GM18517 (cell line): ENCODE measurements at regions not wholly inside any gene's neighbourhood (a gene's known extent, or its start where the extent isn't known, plus 50 kb on each side); places are given as distances from the start of the nearest gene placed in this dataset.

Experiments
- ATAC-seq: cut with Tn5 transposase; IDR thresholded peaks from one replicate; pipeline ENCODE4 v1.9.1; 2021; ENCODE audit warnings: mild to moderate bottlenecking, moderate library complexity; ENCODE audit not compliant: unreplicated experiment

DNA sequence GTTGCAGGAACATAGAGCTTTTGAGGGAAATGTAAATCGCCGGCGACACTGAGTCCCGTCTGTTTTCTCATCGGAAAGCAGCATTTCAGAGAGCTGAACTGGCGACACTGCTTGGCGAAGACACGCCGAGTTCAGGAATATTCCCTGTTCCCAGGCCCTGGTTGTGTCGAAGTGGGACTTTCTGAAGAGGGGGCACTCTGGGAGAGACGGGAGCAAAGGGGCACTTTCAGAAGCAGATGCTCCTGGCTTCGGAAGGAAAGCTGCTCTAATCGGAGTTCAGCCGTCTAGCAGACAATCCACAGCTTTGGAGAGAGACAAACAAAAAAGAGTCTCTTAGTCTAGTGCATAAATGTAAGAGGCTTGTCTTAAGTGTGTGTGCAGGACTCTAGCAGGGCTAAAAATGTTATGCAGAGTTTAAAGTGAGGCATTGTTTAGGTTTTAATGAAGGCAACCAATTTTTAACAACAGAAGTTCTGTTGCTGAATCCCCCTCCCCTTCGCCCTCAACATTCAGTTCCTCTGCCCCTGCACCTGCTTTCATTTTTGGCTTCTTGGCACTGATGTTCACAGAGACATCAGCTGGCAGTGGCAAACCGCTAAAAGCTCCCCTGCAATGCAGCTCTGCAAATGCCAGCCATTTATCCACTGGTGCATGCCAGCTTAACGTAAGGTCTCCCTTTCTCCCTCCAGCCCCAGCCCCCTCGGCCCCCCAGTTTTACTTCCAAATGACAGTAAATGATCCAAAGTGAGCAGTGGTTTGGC lies 289.5 kb upstream of the MPDZ start:
- ATAC-seq: no peak

- ATAC-seq: no peak
Observed at GRCh38 chr9:13568405-13568804, 288.9 kb upstream of the MPDZ start.

GRCh38 chr9:13567833-13568232 lies 288.3 kb upstream of the MPDZ start:
- no peak for ATAC-seq

DNA sequence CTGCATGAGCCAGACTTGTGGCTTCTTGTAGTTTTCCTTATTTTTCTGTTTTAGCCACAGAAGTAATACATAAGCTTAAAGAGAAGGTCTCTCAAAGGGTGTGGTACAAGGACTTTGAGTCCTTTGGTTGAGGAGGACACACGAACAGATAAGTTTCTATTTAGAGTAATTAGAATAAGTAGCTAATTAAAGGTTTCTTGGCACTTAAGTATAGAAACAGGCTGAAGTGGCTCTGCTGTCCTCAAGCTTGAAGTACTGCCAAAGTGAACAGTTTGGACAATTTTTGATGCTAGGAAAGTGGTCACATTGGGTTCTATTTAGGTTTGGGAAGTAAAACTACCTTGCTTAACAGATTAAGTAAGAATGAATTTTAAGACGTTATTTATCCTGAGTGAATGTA lies 278.3 kb upstream of the MPDZ start:
- no peak for ATAC-seq

DNA sequence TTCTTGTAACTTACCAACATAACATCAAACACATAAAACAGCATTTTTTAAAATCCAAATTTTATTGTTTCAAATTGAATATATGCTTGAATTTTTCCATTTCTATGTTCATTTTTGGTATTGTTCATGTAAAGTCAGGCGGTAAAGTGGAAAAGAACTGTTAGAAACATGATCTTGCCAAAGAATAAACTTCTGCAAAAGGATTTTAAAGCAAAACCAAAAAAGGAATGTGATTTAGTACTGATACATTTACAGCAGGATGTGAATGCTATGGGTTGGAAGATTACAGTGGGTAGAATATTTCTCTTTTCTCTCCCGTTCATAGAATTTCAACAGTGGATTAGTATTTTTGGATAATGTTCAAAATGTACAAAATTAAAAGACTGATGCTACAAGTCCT lies 277.2 kb upstream of the MPDZ start:
- no peak for ATAC-seq

DNA sequence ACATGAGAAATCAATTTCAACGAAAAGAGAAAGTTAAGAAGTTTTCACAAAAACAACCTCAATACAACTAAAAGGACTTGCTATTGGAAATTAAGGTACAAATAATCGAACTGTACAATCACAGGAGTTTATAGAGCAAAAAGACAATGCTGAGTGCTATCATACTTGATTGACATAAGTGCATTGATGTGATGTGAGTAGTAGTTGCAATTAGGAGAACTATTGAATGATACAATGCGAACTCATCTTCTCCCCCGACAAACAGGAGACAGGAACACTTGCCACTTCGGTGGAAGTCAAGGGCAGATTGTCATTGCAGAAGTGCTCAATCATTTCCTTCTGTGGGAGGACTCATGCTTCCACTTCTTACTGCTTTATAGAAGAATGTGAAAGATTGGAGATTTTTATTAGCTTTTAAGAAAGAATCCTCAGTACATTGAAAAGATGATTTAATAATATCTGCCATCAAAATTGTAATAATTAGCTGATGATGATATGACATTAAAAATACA lies 276.6 kb upstream of the MPDZ start:
- ATAC-seq: no peak

DNA sequence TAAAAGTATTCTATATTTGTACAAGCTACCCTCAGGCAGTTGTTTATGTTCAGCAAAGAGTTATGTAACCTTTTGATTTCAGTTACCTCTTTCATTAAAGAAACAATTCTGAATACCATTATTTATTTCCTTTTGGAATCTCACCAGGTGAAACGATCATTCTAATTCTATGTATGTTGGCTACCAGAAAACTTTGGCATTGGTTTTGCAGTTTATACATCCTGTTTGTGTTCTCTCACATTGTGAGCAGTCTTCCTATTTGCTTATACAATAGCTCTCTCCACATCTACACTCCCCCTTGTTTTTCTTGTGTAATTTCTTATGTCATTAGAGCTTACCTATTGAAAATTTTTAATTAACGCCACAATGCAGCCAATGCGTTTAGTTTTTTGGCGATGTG lies 276.0 kb upstream of the MPDZ start:
- no peak for ATAC-seq

DNA sequence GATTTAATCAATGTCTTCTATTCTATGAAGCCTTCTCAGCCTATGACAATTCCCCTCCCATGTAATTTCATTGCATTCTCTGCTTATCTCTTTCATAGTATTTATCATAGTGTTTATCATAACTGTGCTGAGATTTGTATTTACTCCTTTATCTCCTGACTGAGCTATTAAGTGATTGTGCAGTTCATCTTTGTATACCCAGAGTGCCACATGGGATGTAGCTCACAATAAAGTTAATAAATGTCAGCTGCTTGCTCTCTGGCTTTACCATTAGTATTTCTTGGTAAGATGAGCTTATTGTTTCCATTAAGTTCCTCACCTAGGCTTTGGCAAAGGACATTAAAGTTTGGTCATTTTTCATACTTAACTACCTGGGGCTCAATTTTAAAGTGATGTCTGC lies 275.1 kb upstream of the MPDZ start:
- ATAC-seq: no peak

DNA sequence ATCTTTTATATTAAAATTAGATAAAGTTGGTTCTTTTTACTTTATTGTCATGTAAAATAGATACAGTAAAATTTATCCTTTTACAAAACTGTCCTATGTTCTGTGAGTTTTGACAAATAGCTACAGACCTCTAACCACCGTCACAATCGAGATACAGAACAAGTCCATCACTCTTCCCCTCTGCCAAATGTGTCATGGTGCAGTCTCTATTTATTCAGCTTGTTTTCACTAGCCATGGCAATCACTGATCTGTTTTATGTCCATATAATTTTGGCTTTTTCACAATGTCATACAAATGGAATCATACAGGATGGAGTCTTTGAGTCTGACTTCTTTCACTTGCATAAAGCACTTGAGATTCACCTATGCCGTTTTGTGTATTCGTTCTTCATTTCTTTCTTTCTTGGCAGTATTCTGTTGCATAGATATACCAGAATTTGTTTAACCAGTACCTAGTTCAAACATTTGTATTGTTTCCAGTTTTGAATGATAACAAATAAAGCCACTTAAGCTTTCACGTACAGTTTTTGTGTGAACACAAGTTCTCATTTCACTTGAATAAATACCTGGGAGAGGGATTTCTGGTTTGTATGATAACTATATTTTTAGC lies 273.2 kb upstream of the MPDZ start:
- ATAC-seq: no peak

DNA sequence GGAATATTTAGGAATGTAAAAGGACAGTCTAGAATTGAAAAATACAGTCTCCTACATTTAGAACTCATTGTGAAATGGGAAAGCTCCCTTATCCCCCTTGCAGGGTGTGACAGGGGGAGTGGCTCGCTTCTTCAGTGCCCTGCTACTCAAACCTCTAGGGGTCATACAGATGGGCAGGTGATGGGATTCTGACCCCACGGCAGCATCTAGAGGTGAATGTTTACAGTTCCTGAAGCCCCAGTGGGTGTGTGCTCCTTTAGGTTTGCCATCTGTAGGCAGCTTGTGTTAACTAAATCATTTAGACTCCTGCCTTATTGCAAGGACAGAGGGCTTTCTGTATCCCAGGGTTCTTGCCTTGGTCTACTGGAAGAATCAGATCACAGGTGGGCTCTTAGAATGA lies 271.0 kb upstream of the MPDZ start:
- no peak for ATAC-seq

DNA sequence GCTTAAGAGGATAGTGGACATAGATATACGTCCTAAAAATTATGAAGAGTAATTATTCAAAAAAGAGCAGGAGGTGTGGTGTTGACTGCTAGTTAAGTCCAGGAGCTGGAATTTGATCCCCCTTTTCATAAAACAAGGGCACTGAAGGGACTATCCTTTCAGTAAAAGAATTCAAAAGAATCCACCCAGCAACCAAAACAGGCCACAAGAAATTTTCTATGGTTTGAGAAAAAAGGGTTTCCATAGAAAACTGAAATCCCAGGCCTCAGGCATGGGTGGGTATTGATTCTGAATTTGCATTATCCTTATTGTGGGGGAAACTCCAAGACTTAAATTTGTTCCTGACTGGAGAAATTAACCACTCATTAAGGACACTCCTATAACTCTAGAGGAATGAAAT lies 269.0 kb upstream of the MPDZ start:
- no peak for ATAC-seq

- no peak for ATAC-seq
Observed at GRCh38 chr9:13535141-13535540, 255.6 kb upstream of the MPDZ start.

DNA sequence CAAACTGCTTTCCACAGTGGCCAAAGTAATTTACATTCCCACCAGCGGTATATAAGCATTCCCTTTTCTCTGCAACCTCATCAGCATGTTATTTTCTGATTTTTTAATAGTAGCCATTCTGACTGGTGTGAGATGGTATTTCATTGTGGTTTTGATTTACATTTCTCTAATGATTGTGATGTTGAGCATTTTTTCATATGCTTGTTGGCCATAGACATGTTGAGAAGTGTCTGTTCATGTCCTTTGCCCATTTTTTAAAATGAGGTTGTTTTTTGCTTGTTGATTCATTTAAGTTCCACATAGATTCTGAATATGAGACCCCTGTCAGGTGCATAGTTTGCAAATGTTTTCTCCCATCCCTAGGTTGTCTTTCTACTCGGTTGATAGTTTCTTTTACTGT lies 254.5 kb upstream of the MPDZ start:
- no peak for ATAC-seq

DNA sequence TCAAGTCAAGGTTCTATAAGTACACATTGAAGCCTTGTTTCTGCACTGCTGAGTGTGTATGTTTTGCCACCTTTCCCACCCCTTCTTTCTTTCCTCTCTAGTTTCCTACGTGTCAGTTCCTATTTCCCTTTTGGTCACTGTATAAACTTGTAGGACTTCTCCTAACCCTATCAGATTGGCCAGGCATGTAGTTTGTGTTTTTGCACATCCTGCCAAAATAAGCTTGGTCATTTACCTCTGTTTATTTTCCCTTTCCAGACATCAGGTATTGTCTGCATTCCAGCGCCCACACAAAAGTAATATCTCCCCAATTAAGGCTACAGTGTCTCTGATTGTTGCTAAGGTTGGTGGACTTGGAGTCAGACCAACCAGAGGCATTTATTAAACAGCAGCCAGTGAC lies 252.9 kb upstream of the MPDZ start:
- no peak for ATAC-seq

DNA sequence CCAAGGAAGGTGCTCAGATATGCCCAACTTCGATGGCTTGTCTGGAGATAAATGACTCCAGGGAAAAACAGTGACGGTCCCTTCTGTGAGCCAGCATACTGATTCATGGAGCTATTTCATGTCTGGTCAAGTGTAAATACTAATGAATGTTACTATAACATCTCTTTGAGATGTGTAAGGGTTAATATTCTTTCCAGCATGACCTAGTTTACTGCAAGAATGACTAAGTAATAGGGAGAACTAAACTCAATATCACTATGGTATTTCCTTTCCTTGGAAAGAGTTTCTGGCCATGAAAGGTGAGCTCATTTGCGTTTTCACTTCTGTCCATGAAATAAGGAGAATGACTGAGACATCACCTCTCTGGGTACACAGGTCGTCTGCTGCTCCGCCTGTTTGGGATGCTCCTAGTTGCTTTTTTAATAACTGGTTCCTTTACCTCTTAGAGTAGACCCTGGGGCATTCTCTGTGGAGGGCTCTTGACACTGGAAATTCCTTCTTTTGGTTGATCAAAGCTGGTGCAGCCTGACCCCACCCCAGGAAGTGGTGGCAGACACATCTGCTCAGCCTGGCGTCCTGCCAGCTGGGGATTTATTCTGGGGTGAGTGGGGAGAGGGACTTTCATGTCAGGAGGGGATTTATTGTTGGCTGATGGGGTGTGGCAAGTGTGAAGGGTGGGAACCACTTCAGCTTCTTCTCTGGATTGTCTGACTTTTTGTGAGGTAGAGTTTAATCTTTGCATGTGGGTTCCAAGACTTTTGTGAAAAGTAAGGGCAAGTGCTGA lies 250.0 kb upstream of the MPDZ start:
- no peak for ATAC-seq

DNA sequence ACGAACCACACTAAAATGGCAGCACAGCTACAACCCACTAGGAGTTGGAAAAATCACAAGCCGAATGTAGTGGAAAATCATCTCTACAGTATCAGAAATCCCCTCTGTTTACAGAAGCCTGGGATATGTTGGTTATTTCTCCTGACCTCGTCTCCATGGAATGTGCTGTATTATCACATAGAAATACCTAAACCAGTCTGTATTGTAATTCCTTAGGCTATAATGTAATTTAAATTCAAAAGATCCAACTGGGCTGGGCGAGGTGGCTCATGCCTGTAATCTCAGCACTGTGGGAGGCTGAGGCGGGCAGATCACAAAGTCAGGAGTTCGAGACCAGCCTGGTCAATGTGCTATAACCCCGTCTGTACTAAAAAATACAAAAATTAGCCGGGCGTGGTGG lies 244.8 kb upstream of the MPDZ start:
- no peak for ATAC-seq

DNA sequence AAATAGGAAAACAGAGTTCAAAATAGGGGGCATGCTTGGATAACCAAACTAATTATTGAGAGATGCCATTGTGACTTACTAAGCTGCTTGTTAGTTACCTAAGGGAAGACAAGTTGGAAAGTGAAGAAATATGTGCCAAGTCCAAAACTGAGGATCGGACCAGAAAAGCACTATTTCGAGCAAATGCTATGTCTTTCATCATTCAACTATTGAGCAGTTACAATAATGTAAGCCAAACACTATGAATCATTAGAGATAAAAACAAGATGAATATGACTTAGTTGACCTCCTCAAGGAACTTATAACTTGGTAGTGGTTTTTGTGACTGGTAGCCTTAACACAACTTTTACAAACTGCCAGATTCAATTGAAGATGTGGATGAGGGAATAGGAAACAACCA lies 240.6 kb upstream of the MPDZ start:
- ATAC-seq: no peak

GRCh38 chr9:13513716-13514444 lies 234.4 kb upstream of the MPDZ start:
- ATAC-seq: no peak

GRCh38 chr9:13513286-13513685 lies 233.8 kb upstream of the MPDZ start:
- no peak for ATAC-seq

- ATAC-seq: no peak
Observed at GRCh38 chr9:13508681-13509080, 229.2 kb upstream of the MPDZ start.

DNA sequence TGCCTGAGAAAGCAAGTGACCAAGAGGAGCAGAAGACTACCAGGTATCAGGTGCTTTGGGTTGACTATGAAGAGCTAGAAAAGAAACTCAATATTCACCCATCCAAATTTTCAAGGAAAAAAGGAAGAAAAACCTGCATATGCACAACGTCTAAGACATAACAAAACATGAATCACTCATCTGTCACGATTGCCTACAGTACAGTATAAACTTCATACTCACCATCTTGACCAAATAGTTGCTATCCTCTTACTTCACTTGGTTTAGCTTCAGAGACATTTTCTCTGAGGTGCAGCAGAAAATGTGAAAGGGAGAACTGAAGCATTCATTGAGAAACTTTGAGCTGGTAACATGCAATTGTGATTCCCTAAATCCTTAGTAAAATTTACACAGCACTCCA lies 228.6 kb upstream of the MPDZ start:
- no peak for ATAC-seq
